ENCODE measurements at regions not wholly inside any gene's neighbourhood (a gene's known extent, or its start where the extent isn't known, plus 50 kb on each side); places are given as distances from the start of the nearest gene placed in this dataset.

DNA sequence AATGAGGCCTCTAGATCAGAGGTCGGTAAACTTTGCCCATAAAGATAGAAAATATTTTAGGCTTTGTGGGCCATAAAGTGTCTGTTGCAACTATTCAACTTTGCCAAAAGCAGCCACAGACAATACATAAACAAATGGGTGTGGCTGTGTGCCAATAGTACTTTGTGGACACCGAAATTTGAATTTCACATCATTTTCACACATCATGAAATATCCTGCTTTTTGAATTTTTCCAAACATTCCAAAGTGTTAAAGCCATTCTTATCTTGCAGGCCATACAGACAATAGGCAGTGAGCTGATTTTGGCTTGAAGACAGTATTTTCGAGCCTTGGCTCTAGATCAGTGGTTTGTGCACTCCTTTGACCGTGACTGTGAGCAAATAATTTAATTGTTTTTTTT lies 51.1 kb upstream of the EPC2 start:
- FAIRE-seq (no peak), DNase-seq (ENCODE audit: insufficient read length) (no peak)
- TF ChIP-seq POLR2A (IDR thresholded peaks at IDR 0.05; ENCODE audit: low read depth, low read length): no peak
- TF ChIP-seq TAF1 (IDR thresholded peaks at IDR 0.05; ENCODE audit: borderline replicate concordance, low read depth, low read length): no peak
- TF ChIP-seq POLR2AphosphoS5 (IDR thresholded peaks at IDR 0.05; ENCODE audit: low read depth, low read length): no peak

DNA sequence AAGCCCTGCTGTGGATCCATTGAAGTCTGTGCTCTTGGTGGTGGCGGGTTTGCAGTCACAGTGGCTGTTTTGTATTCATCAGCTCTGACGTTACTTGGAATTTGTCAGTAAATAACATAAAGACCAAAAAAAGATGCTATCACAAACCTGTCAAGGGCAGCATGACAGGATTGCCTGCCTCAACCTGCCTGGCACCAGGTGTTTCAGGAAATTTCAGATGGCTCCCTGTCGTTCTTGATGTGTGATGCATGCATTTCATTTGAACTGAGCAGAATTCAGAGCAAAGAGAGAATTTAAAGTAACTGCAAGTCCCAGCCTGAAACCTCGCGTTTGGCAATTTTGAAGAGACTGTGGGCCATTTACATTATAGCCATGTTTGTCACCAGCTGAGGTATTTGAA lies 50.3 kb upstream of the EPC2 start:
- FAIRE-seq: no peak
- no peak for DNase-seq (ENCODE audit: insufficient read length)
- no peak for TF ChIP-seq POLR2AphosphoS5 (IDR thresholded peaks at IDR 0.05; ENCODE audit: low read depth, low read length)
- no peak for TF ChIP-seq POLR2A (IDR thresholded peaks at IDR 0.05; ENCODE audit: low read depth, low read length)
- TF ChIP-seq TAF1 (IDR thresholded peaks at IDR 0.05; ENCODE audit: borderline replicate concordance, low read depth, low read length): no peak
